Natural killer cell (primary cell): ENCODE measurements at regions not wholly inside any gene's neighbourhood (a gene's known extent, or its start where the extent isn't known, plus 50 kb on each side); places are given as distances from the start of the nearest gene placed in this dataset.
"Not testable (repeated sequence)": the region's sequence is repeated elsewhere in the genome, so short reads cannot be mapped to it uniquely, and the experiment has no call there.

ENCODE experiments used
- ATAC-seq, 3 donors: fragments of 150-1000 bp in 2 of 3; fragments of 200-7000 bp in 1 of 3; cut with Tn5 transposase; 1 replicate in 1 of 3; 2 replicates in 2 of 3; pipeline ENCODE4 v1.10.0; 2021; ENCODE audit warnings: mild to moderate bottlenecking in 2 of 3, moderate library complexity in 2 of 3
- DNase-seq, 2 donors: peaks; one replicate each; pipeline versions ENCODE4 v3.0.0 to v3.0.0-alpha.2; 2013 to 2021; ENCODE audit warnings: mixed read lengths in 1 of 2
- H3K27ac ChIP-seq: one replicate; pipeline ENCODE4 v1.5.1; 2013; ENCODE audit warnings: mild to moderate bottlenecking, low read length
- H3K27me3 ChIP-seq: one replicate; pipeline ENCODE4 v1.6.1; 2013; ENCODE audit warnings: low read length; ENCODE audit not compliant: control insufficient read depth, insufficient read depth
- H3K36me3 ChIP-seq: one replicate; pipeline ENCODE4 v1.6.1; 2013; ENCODE audit warnings: low read length; ENCODE audit not compliant: control insufficient read depth, insufficient read depth
- H3K4me1 ChIP-seq: one replicate; pipeline ENCODE4 v1.6.1; 2013; ENCODE audit warnings: low read length; ENCODE audit not compliant: control insufficient read depth, insufficient read depth
- H3K4me3 ChIP-seq: one replicate; pipeline ENCODE4 v1.5.1; 2013; ENCODE audit warnings: low read length
- H3K9me3 ChIP-seq: one replicate; pipeline ENCODE4 v1.6.1; 2013; ENCODE audit warnings: low read length; ENCODE audit not compliant: control insufficient read depth, insufficient read depth
- H3K27ac Mint-ChIP-seq, 2 donors: one replicate each; pipeline ENCODE4 v1.8.0; 2022; ENCODE audit warnings: mild to moderate bottlenecking in 2 of 2, mixed read lengths in 2 of 2, moderate library complexity in 1 of 2
- H3K27me3 Mint-ChIP-seq, 2 donors: one replicate each; pipeline ENCODE4 v1.8.0; 2022; ENCODE audit warnings: low read depth in 2 of 2, mixed read lengths in 2 of 2
- H3K36me3 Mint-ChIP-seq: one replicate; pipeline ENCODE4 v1.8.0; 2022; ENCODE audit warnings: mixed read lengths
- H3K4me1 Mint-ChIP-seq, 2 donors: one replicate each; pipeline ENCODE4 v1.8.0; 2022; ENCODE audit warnings: mixed read lengths in 2 of 2
- H3K4me3 Mint-ChIP-seq: one replicate; pipeline ENCODE4 v1.8.0; 2022; ENCODE audit warnings: mild to moderate bottlenecking, moderate library complexity, mixed read lengths
- H3K9me3 Mint-ChIP-seq, 2 donors: one replicate each; pipeline ENCODE4 v1.8.0; 2022; ENCODE audit warnings: mixed read lengths in 2 of 2
- CTCF ChIP-seq: fragments of 200-600 bp; IDR thresholded peaks from one replicate; pipeline ENCODE4 v1.8.0; 2022; ENCODE audit warnings: antibody characterized with exemption
- WGBS: methylation state at CpG from one replicate; pipeline ENCODE4 v1.1.7; 2013; ENCODE audit warnings: missing lambda C conversion rate; ENCODE audit not compliant: insufficient coverage; 5-methylcytosine and 5-hydroxymethylcytosine counted together
- intact Hi-C: fragments of 100-400 bp; cut with micrococcal nuclease; formaldehyde crosslinking; loops from one replicate; pipeline ENCODE4 v1.14.2; 2022

- H3K27me3 Mint-ChIP-seq, result no peaks in the 10 kb centered on the region
- Histone ChIP-seq H3K4me1 (no peaks in the 10 kb centered on the region), H3K36me3 (no peaks in the 10 kb centered on the region), H3K27ac (no peak overlapping the region), H3K9me3 (no peaks in the 10 kb centered on the region), H3K4me3 (no peak overlapping the region), H3K27me3 (no peaks in the 10 kb centered on the region)
- no peak for DNase-seq
- no peak overlapping the region for H3K27ac Mint-ChIP-seq
- no peak for ATAC-seq
- TF ChIP-seq CTCF, result no peak
- no peak overlapping the region for H3K4me3 Mint-ChIP-seq
- intact Hi-C loops, result no loop called here
- H3K36me3 Mint-ChIP-seq, result no peaks in the 10 kb centered on the region
- H3K4me1 Mint-ChIP-seq, result no peaks in the 10 kb centered on the region
- peaks cover 2 to 11% of the 10 kb centered on the region in 2 donors for H3K9me3 Mint-ChIP-seq
These were observed 710.3 kb downstream of the PDCD6IP start for GRCh38 chr3:34508732-34509131.

GRCh38 chr3:34511891-34512290 is 713.5 kb downstream of the PDCD6IP start:
- WGBS, result 84% methylated on average over 3 of the region's 3 CpGs
- no peak for ATAC-seq
- H3K27me3 ChIP-seq, result no peaks in the 10 kb centered on the region
- intact Hi-C loops, result no loop called here
- no peaks in the 10 kb centered on the region for H3K4me1 Mint-ChIP-seq
- H3K4me3 Mint-ChIP-seq, result no peak overlapping the region
- no peak overlapping the region for H3K27ac ChIP-seq
- no peaks in the 10 kb centered on the region for H3K9me3 ChIP-seq
- H3K27me3 Mint-ChIP-seq, result no peaks in the 10 kb centered on the region
- H3K36me3 Mint-ChIP-seq, result no peaks in the 10 kb centered on the region
- H3K36me3 ChIP-seq, result no peaks in the 10 kb centered on the region
- H3K27ac Mint-ChIP-seq, result no peak overlapping the region
- H3K9me3 Mint-ChIP-seq, result peaks cover 6 to 13% of the 10 kb centered on the region in 2 donors
- no peak for TF ChIP-seq CTCF
- H3K4me1 ChIP-seq, result no peaks in the 10 kb centered on the region
- no peak overlapping the region for H3K4me3 ChIP-seq
- no peak for DNase-seq

- H3K9me3 Mint-ChIP-seq, result peaks cover 10 to 14% of the 10 kb centered on the region in 2 donors
- ATAC-seq, DNase-seq, H3K9me3 ChIP-seq, H3K27ac ChIP-seq, H3K4me3 ChIP-seq, H3K27me3 ChIP-seq, H3K27ac Mint-ChIP-seq, H3K4me3 Mint-ChIP-seq, H3K4me1 Mint-ChIP-seq, H3K36me3 Mint-ChIP-seq, H3K27me3 Mint-ChIP-seq, H3K4me1 ChIP-seq, intact Hi-C loops, H3K36me3 ChIP-seq: not testable (repeated sequence)
- 82% methylated on average over 2 of the region's 2 CpGs for WGBS
These were observed 720.6 kb downstream of the PDCD6IP start for GRCh38 chr3:34519008-34519407.

- Mint-ChIP-seq H3K27ac (no peak overlapping the region), H3K4me1 (no peaks in the 10 kb centered on the region), H3K9me3 (peaks cover 6 to 8% of the 10 kb centered on the region in 2 donors), H3K27me3 (no peaks in the 10 kb centered on the region), H3K36me3 (peaks cover 6% of the 10 kb centered on the region), H3K4me3 (no peak overlapping the region)
- WGBS, result 81% methylated on average over 4 of the region's 5 CpGs
- intact Hi-C loops, result no loop called here
- Histone ChIP-seq H3K4me1 (no peaks in the 10 kb centered on the region), H3K9me3 (no peaks in the 10 kb centered on the region), H3K4me3 (no peak overlapping the region), H3K36me3 (no peaks in the 10 kb centered on the region), H3K27ac (no peak overlapping the region), H3K27me3 (no peaks in the 10 kb centered on the region)
- TF ChIP-seq CTCF, result no peak
- ATAC-seq (no peak), DNase-seq (no peak)
These were observed 732.7 kb downstream of the PDCD6IP start for GRCh38 chr3:34531156-34531555.
